ENCODE measurements at regions not wholly inside any gene's neighbourhood (a gene's known extent, or its start where the extent isn't known, plus 50 kb on each side); places are given as distances from the start of the nearest gene placed in this dataset.
A peak's percentile ranks its signal among the peaks of the same experiment; 100 is the strongest.

GRCh38 chr3:86731501-86731901 lies 259.4 kb downstream of the VGLL3 start:
- no peak for DNase-seq (ENCODE audit: low spot score)

- no peak for DNase-seq (ENCODE audit: low spot score)
Measured at GRCh38 chr3:86723433-86723832, 267.5 kb downstream of the VGLL3 start.

- no peak for DNase-seq (ENCODE audit: low spot score)
Measured at GRCh38 chr3:86711634-86712033, 279.3 kb downstream of the VGLL3 start.

GRCh38 chr3:86708893-86709292 lies 282.1 kb downstream of the VGLL3 start:
- no peak for DNase-seq (ENCODE audit: low spot score)

- no peak for DNase-seq (ENCODE audit: low spot score)
Measured at GRCh38 chr3:86702381-86702958, 288.5 kb downstream of the VGLL3 start.

DNA sequence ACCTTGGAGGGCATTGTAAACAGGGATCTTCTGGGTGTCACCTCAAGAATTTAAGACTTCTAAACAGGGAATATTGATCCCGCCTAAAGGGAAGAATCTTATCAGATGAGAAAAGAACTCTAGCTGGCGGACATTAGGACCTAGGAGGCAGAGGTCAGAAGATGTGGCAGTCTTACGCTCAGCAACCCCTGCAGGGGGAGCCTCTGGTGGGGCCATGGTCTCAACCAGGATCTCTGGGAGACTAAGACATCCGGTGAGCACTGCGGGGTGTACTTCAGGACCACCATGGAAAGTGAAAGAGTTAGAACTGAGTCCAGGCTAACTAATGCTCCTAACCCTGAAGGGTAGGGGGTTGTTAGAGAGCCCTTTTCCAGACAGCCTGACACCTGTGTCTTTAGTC lies 295.2 kb downstream of the VGLL3 start:
- no peak for DNase-seq (ENCODE audit: low spot score)

DNA sequence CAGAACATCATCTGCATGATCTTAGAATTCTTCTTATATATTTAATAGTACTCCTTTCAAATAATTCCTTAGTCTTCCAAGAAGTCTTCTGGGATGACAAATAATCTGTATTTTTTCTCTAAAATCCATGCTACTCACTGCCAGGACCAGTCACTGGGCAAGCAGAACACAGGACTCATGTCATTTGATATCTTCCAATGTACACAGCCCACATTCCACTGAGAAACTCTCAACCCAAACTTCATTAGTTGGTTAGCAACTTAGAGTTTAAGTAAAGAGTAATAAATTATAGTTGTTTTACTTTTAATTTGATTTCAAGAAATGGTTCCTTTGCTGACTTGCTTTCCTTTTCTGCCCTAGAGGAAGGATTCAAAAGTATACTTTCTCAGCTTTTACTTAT lies 317.0 kb downstream of the VGLL3 start:
- DNase-seq (ENCODE audit: low spot score) = no peak

- DNase-seq (ENCODE audit: low spot score) = no peak
Measured at GRCh38 chr3:86661817-86662216, 329.1 kb downstream of the VGLL3 start.

- DNase-seq (ENCODE audit: low spot score) = no peak
Measured at GRCh38 chr3:86658876-86659275, 332.1 kb downstream of the VGLL3 start.

DNA sequence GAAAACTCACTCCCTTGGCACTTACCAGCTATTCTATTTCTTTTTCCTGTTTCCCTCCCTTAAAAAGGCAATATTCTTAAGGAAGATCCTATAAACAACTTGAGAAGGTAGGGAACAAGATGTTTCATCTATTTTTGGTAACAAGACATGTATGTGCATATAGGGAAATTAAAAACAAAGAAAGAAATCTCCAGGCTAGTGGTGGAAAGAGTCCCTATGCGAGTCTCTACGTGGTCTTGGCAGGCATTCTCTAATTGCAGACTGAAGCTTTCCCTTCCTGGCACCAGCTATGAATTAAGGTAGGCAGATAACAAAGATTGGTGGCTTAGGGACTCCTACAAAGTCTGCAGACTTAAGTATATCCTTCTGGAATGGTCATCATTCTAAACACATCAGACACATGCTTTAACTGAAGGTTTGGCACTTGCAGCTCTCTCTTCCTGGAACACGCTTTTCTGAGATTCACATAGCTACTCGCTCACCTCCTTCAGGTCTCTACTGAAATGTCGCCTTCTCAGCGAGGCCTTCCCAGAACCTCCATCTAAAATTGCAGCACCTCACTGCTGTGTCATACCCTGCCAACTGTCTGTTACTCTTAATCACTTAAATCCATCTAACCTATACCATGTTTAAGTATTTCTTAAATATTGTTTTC lies 336.0 kb downstream of the VGLL3 start:
- no peak for DNase-seq (ENCODE audit: low spot score)

- no peak for DNase-seq (ENCODE audit: low spot score)
Measured at GRCh38 chr3:86653661-86654205, 337.2 kb downstream of the VGLL3 start.

DNA sequence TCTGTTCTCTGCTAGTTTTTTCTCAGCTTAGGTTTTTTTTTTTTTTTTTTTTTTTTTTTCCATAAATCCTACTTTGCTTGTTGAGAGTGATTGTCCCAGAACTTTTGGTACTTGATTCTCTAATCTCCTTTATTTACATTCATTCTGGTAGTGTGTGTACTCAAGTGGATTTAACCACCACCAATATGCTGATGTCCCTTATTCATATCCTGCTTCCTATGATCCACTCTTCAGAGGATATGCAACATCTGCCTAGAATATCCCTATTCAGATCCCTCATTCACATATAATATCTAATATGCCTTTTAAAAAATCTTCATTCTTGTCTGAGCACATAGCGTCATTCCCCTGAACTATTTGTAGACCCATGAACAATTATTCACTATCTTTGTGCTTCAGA lies 342.9 kb downstream of the VGLL3 start:
- no peak for DNase-seq (ENCODE audit: low spot score)

- no peak for DNase-seq (ENCODE audit: low spot score)
Measured at GRCh38 chr3:86645756-86646155, 345.2 kb downstream of the VGLL3 start.

GRCh38 chr3:86634361-86634760 lies 356.6 kb downstream of the VGLL3 start:
- DNase-seq (ENCODE audit: low spot score) = no peak

DNA sequence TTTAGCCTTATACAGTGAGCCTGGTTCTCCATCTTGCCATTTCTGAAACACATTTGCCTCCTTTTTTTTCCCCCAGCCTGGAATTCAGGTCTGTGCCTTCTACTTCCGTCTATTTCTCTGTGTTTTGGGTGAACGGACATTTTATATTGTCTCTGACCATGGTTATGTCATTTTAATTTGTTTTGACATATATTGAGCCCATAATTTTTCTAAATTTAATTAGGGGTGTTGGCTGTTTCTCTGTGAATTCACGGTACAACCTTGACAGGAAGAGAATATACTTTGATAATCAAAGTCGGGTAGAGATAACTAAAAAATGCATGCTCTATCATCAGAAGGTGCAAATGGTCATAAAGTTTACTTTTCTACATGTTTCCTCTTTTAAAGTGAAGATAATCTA lies 361.4 kb downstream of the VGLL3 start:
- no peak for DNase-seq (ENCODE audit: low spot score)

DNA sequence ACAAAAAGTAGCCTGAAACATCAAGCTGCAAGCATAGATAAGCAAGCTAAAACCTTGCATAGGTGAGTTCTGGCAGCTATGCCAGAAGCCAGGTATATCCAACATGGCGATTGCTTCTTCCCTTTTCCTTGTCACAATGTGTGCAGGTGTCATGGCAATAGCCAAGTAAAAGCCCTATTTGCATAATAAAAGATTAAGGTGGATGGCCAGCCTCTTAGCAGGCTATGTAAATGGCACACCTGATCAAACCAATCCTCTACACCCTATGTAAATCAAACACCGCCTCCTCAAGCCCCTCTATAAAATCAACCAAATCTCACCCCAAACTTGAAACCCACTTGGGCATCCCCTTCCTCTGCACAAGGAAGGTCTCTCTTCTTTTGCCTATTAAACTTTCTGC lies 366.8 kb downstream of the VGLL3 start:
- DNase-seq (ENCODE audit: low spot score) = no peak

DNA sequence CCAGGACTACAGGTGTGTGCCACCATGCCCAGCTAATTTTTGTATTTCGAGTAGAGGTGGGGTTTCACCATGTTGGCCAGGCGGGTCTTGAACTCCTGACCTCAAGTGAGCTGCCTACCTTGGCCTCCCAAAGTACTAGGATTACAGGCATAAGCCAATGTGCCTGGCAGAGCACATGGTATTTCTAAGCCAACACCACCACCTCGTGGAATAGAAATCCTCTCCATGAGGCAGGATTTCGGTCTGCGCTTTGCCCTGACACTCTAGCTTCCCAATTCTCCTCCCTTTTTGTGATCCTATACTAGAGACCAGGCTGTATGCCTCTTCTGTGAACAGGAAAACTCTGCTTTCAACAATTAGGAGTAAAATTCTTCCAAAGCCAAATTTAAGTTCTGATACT lies 372.2 kb downstream of the VGLL3 start:
- DNase-seq (ENCODE audit: low spot score) = no peak

- DNase-seq (ENCODE audit: low spot score) = no peak
Measured at GRCh38 chr3:86605166-86605565, 385.8 kb downstream of the VGLL3 start.

DNA sequence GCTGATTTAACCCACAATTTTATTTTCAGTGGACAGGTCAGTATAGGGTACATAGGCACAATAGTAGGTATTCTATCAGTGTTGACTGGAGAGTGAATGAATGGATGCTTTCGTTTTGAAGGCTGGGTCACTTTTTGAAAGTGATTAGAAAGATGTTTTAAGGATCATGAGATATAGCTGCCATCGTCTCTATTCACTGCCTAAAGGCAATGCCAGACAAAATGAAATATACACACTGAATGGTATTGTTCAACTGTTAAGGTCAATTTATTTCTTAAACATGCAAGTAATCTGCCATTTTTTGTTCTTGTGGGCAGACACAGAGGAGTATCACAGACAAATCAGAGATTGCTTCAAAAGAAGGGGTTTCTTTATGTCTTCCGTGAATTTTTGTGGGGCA lies 395.3 kb downstream of the VGLL3 start:
- no peak for DNase-seq (ENCODE audit: low spot score)

- no peak for DNase-seq (ENCODE audit: low spot score)
Measured at GRCh38 chr3:86594838-86595237, 396.1 kb downstream of the VGLL3 start.

GRCh38 chr3:86578071-86578470 lies 412.9 kb downstream of the VGLL3 start:
- DNase-seq (ENCODE audit: low spot score) = no peak

GRCh38 chr3:86563400-86563970 lies 427.5 kb downstream of the VGLL3 start:
- DNase-seq (ENCODE audit: low spot score) = peak; percentile 23

GRCh38 chr3:86562090-86562489 lies 428.9 kb downstream of the VGLL3 start:
- no peak for DNase-seq (ENCODE audit: low spot score)

DNA sequence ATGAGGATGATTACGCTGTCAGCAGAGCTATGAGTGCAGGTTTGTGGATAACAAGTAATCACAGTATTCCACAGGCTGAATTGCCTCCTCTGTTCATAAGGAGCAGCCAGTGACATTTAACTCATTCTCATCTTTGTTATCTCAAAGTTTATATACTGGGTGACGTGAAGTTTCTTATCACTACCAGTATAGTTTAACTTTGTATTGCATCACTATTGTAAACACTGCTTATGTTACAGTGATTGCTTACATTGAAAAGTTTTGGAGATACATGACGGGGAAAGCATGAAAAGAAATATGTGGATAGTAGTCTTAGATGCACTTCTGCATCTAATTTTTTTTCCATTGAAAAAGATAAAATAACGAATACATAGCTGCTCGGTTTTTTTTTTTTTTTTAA lies 429.7 kb downstream of the VGLL3 start:
- DNase-seq (ENCODE audit: low spot score) = no peak

All from putamen (tissue), 1 donor.